Stimulated activated naive CD8-positive, alpha-beta T cell treated with anti-CD3 and anti-CD28 coated beads, Interleukin-15, Interleukin-2, amounts not matched to agents 100 U/mL and 50 U/mL, for 24 hours (primary cell): ENCODE measurements at regions not wholly inside any gene's neighbourhood (a gene's known extent, or its start where the extent isn't known, plus 50 kb on each side); places are given as distances from the start of the nearest gene placed in this dataset.

Source experiments
- ATAC-seq: fragments of 150-1000 bp; cut with Tn5 transposase; one replicate; pipeline ENCODE4 v1.10.0; 2021
- DNase-seq: peaks from one replicate; pipeline ENCODE4 v3.0.0; 2021

- no peak for DNase-seq
- no peak for ATAC-seq
These were observed 298.6 kb downstream of the PARP8 start for GRCh38 chr5:50964746-50965653.

- ATAC-seq, result no peak
- no peak for DNase-seq
These were observed 299.4 kb downstream of the PARP8 start for GRCh38 chr5:50965654-50966375.

- no peak for DNase-seq
- ATAC-seq, result no peak
These were observed 300.6 kb downstream of the PARP8 start for GRCh38 chr5:50967009-50967562.

GRCh38 chr5:50967563-50968355, 301.3 kb downstream of the PARP8 start:
- ATAC-seq (no peak), DNase-seq (peak; percentile 9)

GRCh38 chr5:50968356-50969149, 302.1 kb downstream of the PARP8 start:
- DNase-seq (no peak), ATAC-seq (no peak)

GRCh38 chr5:50969151-50970031, 303.0 kb downstream of the PARP8 start:
- peak; percentile 30 for ATAC-seq
- DNase-seq, result no peak

- ATAC-seq, result no peak
- DNase-seq, result no peak
These were observed 309.4 kb downstream of the PARP8 start for GRCh38 chr5:50975840-50976239.

GRCh38 chr5:50978924-50979323, 312.5 kb downstream of the PARP8 start:
- ATAC-seq (no peak), DNase-seq (no peak)

GRCh38 chr5:50984640-50985039, 318.2 kb downstream of the PARP8 start:
- DNase-seq (no peak), ATAC-seq (no peak)

- DNase-seq, result no peak
- ATAC-seq, result no peak
These were observed 324.0 kb downstream of the PARP8 start for GRCh38 chr5:50990296-50990924.

- ATAC-seq, result no peak
- no peak for DNase-seq
These were observed 329.0 kb downstream of the PARP8 start for GRCh38 chr5:50995285-50995942.

- no peak for ATAC-seq
- DNase-seq, result no peak
These were observed 334.9 kb downstream of the PARP8 start for GRCh38 chr5:51001227-51001923.

GRCh38 chr5:51002368-51002767, 335.9 kb downstream of the PARP8 start:
- no peak for ATAC-seq
- DNase-seq, result no peak

- DNase-seq (no peak), ATAC-seq (no peak)
These were observed 346.6 kb downstream of the PARP8 start for GRCh38 chr5:51013036-51013435.

GRCh38 chr5:51018423-51018822, 352.0 kb downstream of the PARP8 start:
- no peak for ATAC-seq

GRCh38 chr5:51024263-51024662, 357.8 kb downstream of the PARP8 start:
- DNase-seq (no peak), ATAC-seq (no peak)

More at GRCh38 chr5:51018423-51018822, 352.0 kb downstream of the PARP8 start:
- no peak for DNase-seq

GRCh38 chr5:51027271-51027670, 356.0 kb upstream of the ISL1 start:
- DNase-seq (no peak), ATAC-seq (no peak)

GRCh38 chr5:51028394-51028793, 354.9 kb upstream of the ISL1 start:
- ATAC-seq (no peak), DNase-seq (no peak)

- no peak for ATAC-seq
- no peak for DNase-seq
These were observed 350.0 kb upstream of the ISL1 start for GRCh38 chr5:51033215-51033614.
